Neural progenitor cell (in vitro differentiated cells): ENCODE measurements at regions not wholly inside any gene's neighbourhood (a gene's known extent, or its start where the extent isn't known, plus 50 kb on each side); places are given as distances from the start of the nearest gene placed in this dataset.

Experiments used
- DNase-seq: peaks from one replicate; pipeline ENCODE4 v3.0.0-alpha.2; 2016; ENCODE audit warnings: low spot score
- H2AFZ ChIP-seq: fragments of 200-600 bp; sonication (generic); replicated peaks from 2 replicates; pipeline ENCODE4 v1.6.1; 2016; ENCODE audit warnings: antibody characterized with exemption
- H3F3A ChIP-seq: fragments of 200-600 bp; sonication (generic); 2 replicates; pipeline ENCODE4 v1.6.1; 2016; ENCODE audit warnings: antibody characterized with exemption, low read depth
- H3K27ac ChIP-seq: fragments of 200-600 bp; sonication (generic); 2 replicates; pipeline ENCODE4 v1.5.1; 2016; ENCODE audit warnings: mild to moderate bottlenecking
- H3K27me3 ChIP-seq: fragments of 200-600 bp; sonication (generic); 2 replicates; pipeline ENCODE4 v1.6.1; 2016; ENCODE audit warnings: mild to moderate bottlenecking, moderate library complexity
- H3K36me3 ChIP-seq: fragments of 200-600 bp; sonication (generic); 2 replicates; pipeline ENCODE4 v1.5.1; 2016
- H3K4me1 ChIP-seq: fragments of 200-600 bp; sonication (generic); 2 replicates; pipeline ENCODE4 v1.6.1; 2016; ENCODE audit warnings: mixed run types
- H3K4me2 ChIP-seq: fragments of 200-600 bp; sonication (generic); 2 replicates; pipeline ENCODE4 v1.6.1; 2016
- H3K4me3 ChIP-seq: fragments of 200-600 bp; sonication (generic); 2 replicates; pipeline ENCODE4 v1.5.1; 2016
- H3K79me2 ChIP-seq: fragments of 200-600 bp; sonication (generic); 2 replicates; pipeline ENCODE4 v1.6.1; 2016; ENCODE audit warnings: low read depth
- H3K9ac ChIP-seq: fragments of 200-600 bp; sonication (generic); 2 replicates; pipeline ENCODE4 v1.6.1; 2016
- H3K9me3 ChIP-seq: fragments of 200-600 bp; sonication (generic); 2 replicates; pipeline ENCODE4 v1.5.1; 2016; ENCODE audit warnings: low read depth
- H4K20me1 ChIP-seq: fragments of 200-600 bp; sonication (generic); 2 replicates; pipeline ENCODE4 v1.6.1; 2016; ENCODE audit warnings: low read depth
- H3K27ac Mint-ChIP-seq: 3 replicates; pipeline ENCODE4 v1.8.0; 2021; ENCODE audit warnings: mixed read lengths
- H3K27me3 Mint-ChIP-seq: 2 replicates; pipeline ENCODE4 v1.8.0; 2022; ENCODE audit warnings: low read depth, mild to moderate bottlenecking, inconsistent platforms, moderate library complexity, mixed read lengths; ENCODE audit not compliant: insufficient read depth
- H3K36me3 Mint-ChIP-seq: 3 replicates; pipeline ENCODE4 v1.8.0; 2021; ENCODE audit warnings: mixed read lengths
- H3K4me1 Mint-ChIP-seq: 3 replicates; pipeline ENCODE4 v1.8.0; 2021; ENCODE audit warnings: mixed read lengths
- H3K4me3 Mint-ChIP-seq: 3 replicates; pipeline ENCODE4 v1.8.0; 2021; ENCODE audit warnings: mild to moderate bottlenecking, moderate library complexity, mixed read lengths
- H3K9me3 Mint-ChIP-seq: 3 replicates; pipeline ENCODE4 v1.8.0; 2020; ENCODE audit warnings: mixed read lengths
- EZH2 ChIP-seq: fragments of 200-600 bp; sonication (generic); IDR thresholded peaks from 2 replicates; pipeline ENCODE4 v1.6.1; 2017; ENCODE audit warnings: antibody characterized with exemption, mild to moderate bottlenecking, moderate library complexity
- EZH2phosphoT487 ChIP-seq: fragments of 200-600 bp; sonication (generic); IDR thresholded peaks from 2 replicates; pipeline ENCODE4 v1.6.1; 2017; ENCODE audit warnings: antibody characterized with exemption
- TF ChIP-seq, protein P1 (sequence below): fragments of 200-600 bp; sonication (generic); IDR thresholded peaks from 2 replicates; pipeline ENCODE4 v1.5.1; 2017; ENCODE audit warnings: antibody characterized with exemption, mild to moderate bottlenecking

DNA sequence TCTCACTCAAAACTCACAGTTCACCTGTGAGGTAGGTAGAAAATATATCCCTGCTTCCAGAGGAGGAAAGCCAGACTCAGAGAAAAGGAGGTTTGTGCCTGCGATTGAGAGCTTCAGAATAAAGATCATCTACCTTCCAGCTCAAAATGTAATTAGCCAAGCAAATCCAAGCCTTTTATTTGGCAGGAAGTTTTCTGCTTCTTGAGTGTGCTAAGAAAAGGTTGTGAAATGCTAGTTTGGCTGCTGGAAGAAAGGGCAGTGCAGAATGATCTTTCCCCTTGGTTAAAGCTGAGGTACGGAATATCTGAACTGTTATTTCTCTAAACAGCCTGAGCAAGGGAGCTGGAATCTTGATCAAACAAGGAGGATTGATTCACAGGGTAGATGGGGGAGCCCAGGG, 59.7 kb upstream of the VCX3B start:
- no peaks in the 10 kb centered on the region for H3F3A ChIP-seq
- H3K9me3 ChIP-seq: no peaks in the 10 kb centered on the region
- peaks cover 15% of the 10 kb centered on the region for H3K4me1 ChIP-seq
- Mint-ChIP-seq H3K9me3 (peaks cover 5% of the 10 kb centered on the region), H3K4me3 (no peak overlapping the region), H3K27me3 (peaks cover 2% of the 10 kb centered on the region), H3K27ac (no peak overlapping the region), H3K36me3 (no peaks in the 10 kb centered on the region), H3K4me1 (peaks cover 10% of the 10 kb centered on the region)
- H3K36me3 ChIP-seq: no peaks in the 10 kb centered on the region
- no peak for DNase-seq
- no peak overlapping the region for H3K27ac ChIP-seq
- H2AFZ ChIP-seq: no peak overlapping the region
- H3K4me2 ChIP-seq: peak overlapping the region; percentile 37
- no peaks in the 10 kb centered on the region for H4K20me1 ChIP-seq
- H3K4me3 ChIP-seq: no peak overlapping the region
- H3K9ac ChIP-seq: no peak overlapping the region
- H3K27me3 ChIP-seq: no peaks in the 10 kb centered on the region
- TF ChIP-seq EZH2phosphoT487 (no peak), EZH2 (no peak)
- TF ChIP-seq, protein P1, sequence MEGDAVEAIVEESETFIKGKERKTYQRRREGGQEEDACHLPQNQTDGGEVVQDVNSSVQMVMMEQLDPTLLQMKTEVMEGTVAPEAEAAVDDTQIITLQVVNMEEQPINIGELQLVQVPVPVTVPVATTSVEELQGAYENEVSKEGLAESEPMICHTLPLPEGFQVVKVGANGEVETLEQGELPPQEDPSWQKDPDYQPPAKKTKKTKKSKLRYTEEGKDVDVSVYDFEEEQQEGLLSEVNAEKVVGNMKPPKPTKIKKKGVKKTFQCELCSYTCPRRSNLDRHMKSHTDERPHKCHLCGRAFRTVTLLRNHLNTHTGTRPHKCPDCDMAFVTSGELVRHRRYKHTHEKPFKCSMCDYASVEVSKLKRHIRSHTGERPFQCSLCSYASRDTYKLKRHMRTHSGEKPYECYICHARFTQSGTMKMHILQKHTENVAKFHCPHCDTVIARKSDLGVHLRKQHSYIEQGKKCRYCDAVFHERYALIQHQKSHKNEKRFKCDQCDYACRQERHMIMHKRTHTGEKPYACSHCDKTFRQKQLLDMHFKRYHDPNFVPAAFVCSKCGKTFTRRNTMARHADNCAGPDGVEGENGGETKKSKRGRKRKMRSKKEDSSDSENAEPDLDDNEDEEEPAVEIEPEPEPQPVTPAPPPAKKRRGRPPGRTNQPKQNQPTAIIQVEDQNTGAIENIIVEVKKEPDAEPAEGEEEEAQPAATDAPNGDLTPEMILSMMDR: no peak
- no peaks in the 10 kb centered on the region for H3K79me2 ChIP-seq

DNA sequence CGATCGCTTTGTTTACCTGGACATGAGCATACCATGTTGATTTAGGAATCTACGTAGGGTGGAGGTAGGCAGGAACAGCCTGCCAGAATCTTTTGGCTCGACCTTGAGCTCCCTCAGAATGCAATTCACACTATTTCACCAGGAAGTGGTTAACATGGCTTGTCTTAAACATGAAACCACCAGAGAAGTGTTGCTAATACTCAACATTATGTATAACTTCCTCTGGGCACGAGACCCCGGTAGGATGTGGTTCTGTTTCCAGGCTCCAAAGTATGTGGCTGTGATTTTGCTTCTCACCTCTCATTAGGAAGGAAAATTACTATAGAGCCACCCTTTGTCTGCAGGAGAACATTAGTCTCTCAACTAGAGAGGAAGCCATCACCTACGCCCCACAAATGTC, 59.0 kb upstream of the VCX3B start:
- Mint-ChIP-seq H3K36me3 (no peaks in the 10 kb centered on the region), H3K27ac (peak overlapping the region; percentile 28), H3K27me3 (peaks cover 2% of the 10 kb centered on the region), H3K4me1 (peaks cover 10% of the 10 kb centered on the region), H3K4me3 (no peak overlapping the region), H3K9me3 (peaks cover 5% of the 10 kb centered on the region)
- Histone ChIP-seq H3K27me3 (no peaks in the 10 kb centered on the region), H3K4me1 (peaks cover 15% of the 10 kb centered on the region), H3K36me3 (no peaks in the 10 kb centered on the region), H3K9me3 (no peaks in the 10 kb centered on the region), H3K4me3 (no peak overlapping the region), H3K9ac (no peak overlapping the region), H2AFZ (no peak overlapping the region), H3F3A (no peaks in the 10 kb centered on the region), H3K79me2 (no peaks in the 10 kb centered on the region), H3K27ac (no peak overlapping the region), H3K4me2 (no peak overlapping the region), H4K20me1 (no peaks in the 10 kb centered on the region)
- TF ChIP-seq EZH2phosphoT487 (no peak), EZH2 (no peak)
- TF ChIP-seq, protein P1: no peak
- no peak for DNase-seq

GRCh38 chrX:8413279-8413678, 51.4 kb upstream of the VCX3B start:
- Mint-ChIP-seq H3K4me1 (no peaks in the 10 kb centered on the region), H3K9me3 (no peaks in the 10 kb centered on the region), H3K27me3 (no peaks in the 10 kb centered on the region), H3K27ac (no peak overlapping the region), H3K36me3 (no peaks in the 10 kb centered on the region), H3K4me3 (no peak overlapping the region)
- Histone ChIP-seq H3K4me3 (no peak overlapping the region), H3K4me1 (no peaks in the 10 kb centered on the region), H2AFZ (no peak overlapping the region), H4K20me1 (no peaks in the 10 kb centered on the region), H3K27ac (no peak overlapping the region), H3K27me3 (no peaks in the 10 kb centered on the region), H3K4me2 (no peak overlapping the region), H3K79me2 (no peaks in the 10 kb centered on the region), H3F3A (no peaks in the 10 kb centered on the region), H3K9me3 (no peaks in the 10 kb centered on the region), H3K36me3 (no peaks in the 10 kb centered on the region), H3K9ac (no peak overlapping the region)
- no peak for DNase-seq
- TF ChIP-seq, protein P1: no peak
- TF ChIP-seq EZH2phosphoT487 (no peak), EZH2 (no peak)
